ENCODE measurements at regions not wholly inside any gene's neighbourhood (a gene's known extent, or its start where the extent isn't known, plus 50 kb on each side); places are given as distances from the start of the nearest gene placed in this dataset.
"Not testable (repeated sequence)": the region's sequence is repeated elsewhere in the genome, so short reads cannot be mapped to it uniquely, and the experiment has no call there.

GRCh38 chr22:22296047-22296446 is 51.5 kb downstream of the VPREB1 start:
- DNase-seq; intact Hi-C loops (cut with DNase I); ATAC-seq: not testable (repeated sequence)

DNA sequence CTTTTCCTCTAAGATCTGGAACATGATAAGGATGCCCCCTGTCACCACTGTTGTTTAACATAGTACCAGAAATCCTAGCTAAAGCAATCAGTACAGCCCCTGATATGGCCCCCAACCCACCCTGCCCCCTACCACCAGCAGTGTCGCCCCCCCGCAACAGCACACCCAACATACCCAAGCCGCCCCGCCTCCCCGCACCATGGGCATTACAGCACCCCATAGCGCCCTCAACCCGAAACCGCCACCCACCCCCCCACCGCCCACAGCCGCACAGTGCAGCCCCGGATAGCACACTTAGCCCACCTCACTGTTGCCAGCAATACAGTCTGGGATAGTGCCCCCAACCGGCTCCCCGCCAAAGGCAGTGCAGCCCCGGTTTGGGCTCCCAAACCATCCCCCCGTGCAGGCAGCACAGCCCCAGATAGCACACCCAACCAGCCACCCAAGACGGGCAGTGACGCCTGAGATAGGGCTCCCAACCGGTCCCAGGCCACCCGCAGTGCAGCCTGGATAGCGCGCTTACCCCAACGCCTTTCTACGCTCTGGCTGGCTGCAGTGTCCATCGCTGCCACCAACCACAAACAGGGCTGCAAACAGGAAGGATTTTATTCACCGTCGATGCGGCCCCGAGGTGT is 52.7 kb downstream of the VPREB1 start:
- ATAC-seq, result peak in 1 of 2 donors; percentile 5
- intact Hi-C loops (cut with DNase I); DNase-seq: not testable (repeated sequence)

GRCh38 chr22:22297794-22298653 is 53.4 kb downstream of the VPREB1 start:
- ATAC-seq, result peak; percentile 100

GRCh38 chr22:22298654-22299009 is 54.0 kb downstream of the VPREB1 start:
- ATAC-seq; DNase-seq; intact Hi-C loops (cut with DNase I): not testable (repeated sequence)

More at GRCh38 chr22:22297794-22298653, 53.4 kb downstream of the VPREB1 start:
- intact Hi-C loops (cut with DNase I), result not testable (repeated sequence)
- peak; percentile 67 for DNase-seq

DNA sequence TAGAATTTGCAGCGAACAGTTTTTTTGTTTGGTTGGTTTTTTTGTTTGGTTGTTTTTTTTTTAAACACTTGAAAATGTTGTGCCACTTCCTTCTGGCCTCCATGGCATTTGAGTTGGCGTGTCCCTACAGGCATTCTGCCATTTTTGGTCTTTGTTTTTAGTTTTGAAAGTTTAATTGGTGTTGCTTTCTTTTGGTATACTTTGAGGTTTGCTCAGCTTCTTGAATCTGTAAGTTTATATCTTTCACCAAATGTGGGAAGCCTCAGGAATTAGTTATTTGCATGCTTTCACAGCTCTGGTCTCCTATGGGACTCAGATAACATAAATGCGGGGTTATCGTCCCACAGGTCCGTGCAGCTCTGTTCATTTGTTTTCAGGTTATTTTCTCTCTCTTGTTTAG is 55.9 kb downstream of the VPREB1 start:
- ATAC-seq; intact Hi-C loops (cut with DNase I); DNase-seq: not testable (repeated sequence)

- DNase-seq; intact Hi-C loops (cut with DNase I); ATAC-seq: not testable (repeated sequence)
Measured at GRCh38 chr22:22300946-22301345, 56.4 kb downstream of the VPREB1 start.

- no peak for DNase-seq
- intact Hi-C loops (cut with DNase I), result no loop called here
- ATAC-seq, result no peak
Measured at GRCh38 chr22:22316589-22316988, 72.0 kb downstream of the VPREB1 start.

DNA sequence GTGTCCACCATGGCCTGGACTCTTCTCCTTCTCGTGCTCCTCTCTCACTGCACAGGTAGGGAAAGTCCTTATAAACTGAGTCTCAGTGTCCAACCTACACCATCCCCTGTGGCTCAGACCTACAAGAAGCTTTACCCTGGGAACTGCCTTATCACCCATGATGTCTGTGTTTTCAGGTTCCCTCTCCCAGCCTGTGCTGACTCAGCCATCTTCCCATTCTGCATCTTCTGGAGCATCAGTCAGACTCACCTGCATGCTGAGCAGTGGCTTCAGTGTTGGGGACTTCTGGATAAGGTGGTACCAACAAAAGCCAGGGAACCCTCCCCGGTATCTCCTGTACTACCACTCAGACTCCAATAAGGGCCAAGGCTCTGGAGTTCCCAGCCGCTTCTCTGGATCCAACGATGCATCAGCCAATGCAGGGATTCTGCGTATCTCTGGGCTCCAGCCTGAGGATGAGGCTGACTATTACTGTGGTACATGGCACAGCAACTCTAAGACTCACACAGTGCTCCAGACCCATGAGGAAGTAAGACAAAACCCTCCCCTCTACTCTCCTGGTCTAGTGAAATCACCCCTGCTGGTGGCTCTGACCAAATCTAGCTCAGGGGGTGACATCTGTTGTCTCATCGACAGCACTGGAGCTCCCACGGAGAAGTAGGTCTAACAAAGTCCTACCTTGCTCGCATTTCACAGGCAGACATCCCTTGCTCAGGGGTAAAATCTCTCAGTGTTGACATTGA is 74.3 kb downstream of the VPREB1 start:
- ATAC-seq (no peak), DNase-seq (no peak)
- intact Hi-C loops (cut with DNase I), result no loop called here

GRCh38 chr22:22321743-22322611 is 77.4 kb downstream of the VPREB1 start:
- ATAC-seq, result peak; percentile 57 to 79
- DNase-seq, result peak; percentile 59
- intact Hi-C loops (cut with DNase I), result not testable (repeated sequence)

DNA sequence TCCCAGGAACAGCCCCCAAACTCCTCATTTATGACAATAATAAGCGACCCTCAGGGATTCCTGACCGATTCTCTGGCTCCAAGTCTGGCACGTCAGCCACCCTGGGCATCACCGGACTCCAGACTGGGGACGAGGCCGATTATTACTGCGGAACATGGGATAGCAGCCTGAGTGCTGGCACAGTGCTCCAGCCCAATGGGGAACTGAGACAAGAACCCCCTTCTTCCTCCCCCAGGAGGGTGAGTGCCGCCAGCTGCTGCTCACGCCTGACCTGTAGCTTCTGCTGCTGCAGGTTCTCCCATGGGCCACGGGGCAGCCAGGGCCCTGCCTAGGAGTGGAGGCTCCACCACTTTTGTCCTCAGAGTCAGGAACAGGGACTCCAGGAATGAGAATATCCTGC is 78.2 kb downstream of the VPREB1 start:
- DNase-seq, result no peak
- intact Hi-C loops (cut with DNase I), result no loop called here
- no peak for ATAC-seq

DNA sequence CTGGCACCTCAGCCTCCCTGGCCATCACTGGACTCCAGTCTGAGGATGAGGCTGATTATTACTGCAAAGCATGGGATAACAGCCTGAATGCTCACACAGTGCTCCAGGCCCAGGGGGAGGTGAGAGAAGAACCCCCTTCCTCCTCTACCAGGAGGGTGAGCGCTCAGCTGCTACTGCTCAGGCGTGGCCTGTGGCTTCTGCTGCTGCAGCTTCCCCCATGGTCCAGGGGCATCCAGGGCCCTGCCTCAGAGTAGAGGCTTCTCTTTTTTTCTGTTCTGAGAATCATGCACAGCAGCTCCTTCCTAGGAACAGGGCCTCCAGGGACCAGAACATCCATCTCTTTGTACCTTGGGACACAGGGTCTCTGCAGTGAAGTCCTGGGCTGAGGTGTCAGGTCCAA is 83.1 kb downstream of the VPREB1 start:
- intact Hi-C loops (cut with DNase I), result no loop called here
- no peak for ATAC-seq
- DNase-seq, result no peak

GRCh38 chr22:22329792-22330191 is 85.2 kb downstream of the VPREB1 start:
- DNase-seq, result no peak
- intact Hi-C loops (cut with DNase I), result no loop called here
- no peak for ATAC-seq

DNA sequence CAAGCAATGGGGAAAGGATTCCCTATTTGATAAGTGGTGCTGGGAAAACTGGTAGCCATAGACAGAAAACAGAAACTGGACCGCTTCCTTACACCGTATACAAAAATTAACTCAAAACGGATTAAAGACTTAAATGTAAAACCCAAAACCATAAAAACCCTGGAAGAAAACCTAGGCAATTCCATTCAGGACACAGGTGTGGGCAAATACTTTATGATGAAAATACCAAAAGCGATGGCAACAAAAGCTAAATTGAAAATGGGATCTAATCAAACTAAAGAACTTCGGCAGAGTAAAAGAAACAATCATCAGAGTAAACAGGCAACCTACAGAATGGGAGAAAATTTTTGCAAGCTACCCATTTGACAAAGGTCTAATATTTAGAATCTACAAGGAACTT is 91.1 kb downstream of the VPREB1 start:
- DNase-seq; ATAC-seq; intact Hi-C loops (cut with DNase I): not testable (repeated sequence)

- not testable (repeated sequence) for DNase-seq
Measured at GRCh38 chr22:22336333-22336732, 91.7 kb downstream of the VPREB1 start.

GRCh38 chr22:22338778-22339177 is 94.2 kb downstream of the VPREB1 start:
- intact Hi-C loops (cut with DNase I); ATAC-seq: not testable (repeated sequence)

More at GRCh38 chr22:22336333-22336732, 91.7 kb downstream of the VPREB1 start:
- intact Hi-C loops (cut with DNase I); ATAC-seq: not testable (repeated sequence)

GRCh38 chr22:22341736-22342135 is 97.2 kb downstream of the VPREB1 start:
- no peak for ATAC-seq
- intact Hi-C loops (cut with DNase I), result no loop called here
- no peak for DNase-seq

More at GRCh38 chr22:22338778-22339177, 94.2 kb downstream of the VPREB1 start:
- not testable (repeated sequence) for DNase-seq

DNA sequence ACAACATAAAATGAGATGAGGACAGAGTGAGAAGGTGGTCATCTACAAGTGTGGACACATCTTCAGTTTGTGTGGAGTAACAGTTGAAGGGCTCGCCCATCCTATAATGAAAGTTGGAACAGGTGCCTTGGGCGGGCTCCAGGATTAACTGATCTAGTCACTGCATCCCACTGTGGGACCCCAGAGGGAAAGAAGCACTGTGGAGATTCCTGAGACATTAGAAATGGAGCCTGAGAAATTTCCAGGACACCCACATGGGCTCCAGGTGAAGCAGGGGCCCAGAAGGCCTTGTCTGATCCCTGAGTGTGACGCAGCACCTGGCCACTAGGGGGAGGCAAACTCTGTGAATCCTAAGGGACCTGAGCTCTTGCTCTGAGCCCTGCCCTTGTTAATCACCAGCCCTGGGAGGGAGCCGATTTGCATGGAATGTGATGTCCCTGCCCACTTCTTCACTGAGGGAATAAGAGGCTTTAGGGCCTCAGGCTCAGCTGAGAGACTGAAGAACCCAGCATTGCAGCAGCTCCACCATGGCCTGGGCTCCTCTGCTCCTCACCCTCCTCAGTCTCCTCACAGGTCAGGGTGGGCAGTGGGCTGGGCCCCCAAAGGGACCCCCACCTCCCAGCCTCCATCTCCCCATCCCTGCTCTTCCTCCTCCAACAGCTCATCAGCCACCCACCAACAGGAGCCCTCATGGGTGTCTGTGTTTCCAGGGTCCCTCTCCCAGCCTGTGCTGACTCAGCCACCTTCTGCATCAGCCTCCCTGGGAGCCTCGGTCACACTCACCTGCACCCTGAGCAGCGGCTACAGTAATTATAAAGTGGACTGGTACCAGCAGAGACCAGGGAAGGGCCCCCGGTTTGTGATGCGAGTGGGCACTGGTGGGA is 98.4 kb downstream of the VPREB1 start:
- intact Hi-C loops (cut with DNase I), result no loop called here
- peak; percentile 32 for DNase-seq
- peak in 1 of 2 donors; percentile 53 for ATAC-seq
